Left lobe of liver (tissue), 2 donors: ENCODE measurements at regions not wholly inside any gene's neighbourhood (a gene's known extent, or its start where the extent isn't known, plus 50 kb on each side); places are given as distances from the start of the nearest gene placed in this dataset.

Source experiments
- ATAC-seq: fragments of 200-7000 bp; cut with Tn5 transposase; one replicate; pipeline ENCODE4 v1.9.1; 2020; ENCODE audit warnings: mild to moderate bottlenecking, moderate library complexity
- DNase-seq: peaks from one replicate; pipeline ENCODE4 v3.0.0-alpha.2; 2020; ENCODE audit warnings: low spot score
- donor health status: DM: no; HTN: no; CAD: no; lungs with moderate emphysema.
- donor health status: DM: no; HTN: yes; CAD: no.

DNA sequence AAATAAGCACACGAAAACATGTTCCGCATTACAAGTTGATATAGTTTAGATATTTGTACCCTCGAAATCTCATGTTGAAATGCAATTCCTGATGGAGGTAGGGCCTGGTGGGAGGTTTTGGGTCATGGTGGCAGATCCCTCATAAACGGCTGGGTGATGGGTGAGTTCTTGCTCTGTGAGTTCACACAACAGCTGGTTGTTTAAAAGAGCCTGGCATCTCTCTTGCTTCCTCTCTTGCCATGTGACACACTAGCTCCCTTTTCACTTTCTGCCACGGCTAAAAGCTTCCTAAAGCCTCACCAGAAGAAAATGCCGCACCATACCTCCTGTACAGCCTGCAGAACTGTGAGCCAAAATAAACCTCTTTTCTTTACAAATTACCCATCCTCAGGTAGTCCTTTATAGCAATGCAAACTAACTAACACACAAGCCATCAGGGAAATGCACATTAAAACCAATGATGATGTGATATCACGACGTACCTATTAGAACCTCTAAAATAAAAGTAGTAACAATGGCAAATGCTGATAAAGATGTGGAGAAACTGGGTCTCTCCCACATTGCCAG, 188.5 kb downstream of the ANAPC1 start:
- DNase-seq (no peak), ATAC-seq (no peak)

DNA sequence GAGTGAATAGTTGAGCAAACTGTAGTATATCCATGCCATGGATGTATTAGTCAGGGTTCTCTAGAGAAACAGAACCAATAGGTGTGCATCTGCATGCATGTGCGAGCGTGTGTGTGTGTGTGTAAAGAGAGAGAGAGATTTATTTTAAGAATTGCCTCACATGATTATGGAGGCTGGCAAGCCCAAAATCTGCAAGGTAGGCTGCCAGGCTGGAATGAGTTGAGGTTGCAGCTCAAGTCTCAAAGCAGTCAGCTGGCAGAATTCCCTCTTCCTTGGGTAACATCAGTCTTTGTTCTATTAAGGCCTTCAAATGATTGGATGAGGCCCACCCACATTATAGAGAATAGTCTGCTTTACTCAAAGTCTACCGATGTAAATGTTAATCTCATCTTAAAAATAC, 187.8 kb downstream of the ANAPC1 start:
- ATAC-seq (no peak), DNase-seq (no peak)

DNA sequence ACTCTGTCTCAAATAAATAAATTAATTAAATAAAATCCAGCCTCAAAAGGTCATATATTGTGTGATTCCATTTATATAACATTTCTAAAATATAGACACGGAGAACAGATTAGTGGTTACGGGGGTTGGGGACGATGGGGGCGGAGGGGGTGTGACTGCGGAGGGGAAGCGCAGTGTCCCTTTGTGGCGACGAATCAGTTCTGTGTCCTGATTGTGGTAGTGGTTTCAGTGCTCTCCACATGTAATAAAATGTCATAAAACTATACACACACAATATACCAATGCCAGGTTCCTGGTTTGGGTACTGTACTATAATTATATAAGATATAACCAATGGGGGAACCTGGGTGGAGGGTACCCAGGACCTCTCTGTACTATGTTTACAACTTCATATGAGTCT, 186.4 kb downstream of the ANAPC1 start:
- no peak for DNase-seq
- ATAC-seq: no peak

DNA sequence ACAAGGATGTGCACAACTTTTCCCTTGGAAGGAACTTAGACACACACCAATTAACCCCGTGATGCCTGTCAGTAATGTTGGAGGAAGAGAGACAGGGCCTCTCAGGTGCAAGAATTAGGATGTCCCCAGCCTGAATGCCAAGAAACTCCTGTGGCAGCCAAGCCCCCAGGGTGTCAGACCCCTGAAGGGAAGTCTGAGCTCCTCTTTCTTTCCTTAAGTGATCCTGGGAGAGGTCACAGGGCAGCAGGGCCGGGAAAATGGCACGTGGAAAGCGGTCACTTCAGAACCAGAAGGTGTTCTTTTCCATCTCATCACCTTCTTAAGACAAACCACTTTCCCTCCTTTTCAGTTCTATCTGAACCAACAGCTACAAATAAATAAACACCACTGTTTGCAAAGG, 185.9 kb downstream of the ANAPC1 start:
- DNase-seq: no peak
- ATAC-seq: no peak

DNA sequence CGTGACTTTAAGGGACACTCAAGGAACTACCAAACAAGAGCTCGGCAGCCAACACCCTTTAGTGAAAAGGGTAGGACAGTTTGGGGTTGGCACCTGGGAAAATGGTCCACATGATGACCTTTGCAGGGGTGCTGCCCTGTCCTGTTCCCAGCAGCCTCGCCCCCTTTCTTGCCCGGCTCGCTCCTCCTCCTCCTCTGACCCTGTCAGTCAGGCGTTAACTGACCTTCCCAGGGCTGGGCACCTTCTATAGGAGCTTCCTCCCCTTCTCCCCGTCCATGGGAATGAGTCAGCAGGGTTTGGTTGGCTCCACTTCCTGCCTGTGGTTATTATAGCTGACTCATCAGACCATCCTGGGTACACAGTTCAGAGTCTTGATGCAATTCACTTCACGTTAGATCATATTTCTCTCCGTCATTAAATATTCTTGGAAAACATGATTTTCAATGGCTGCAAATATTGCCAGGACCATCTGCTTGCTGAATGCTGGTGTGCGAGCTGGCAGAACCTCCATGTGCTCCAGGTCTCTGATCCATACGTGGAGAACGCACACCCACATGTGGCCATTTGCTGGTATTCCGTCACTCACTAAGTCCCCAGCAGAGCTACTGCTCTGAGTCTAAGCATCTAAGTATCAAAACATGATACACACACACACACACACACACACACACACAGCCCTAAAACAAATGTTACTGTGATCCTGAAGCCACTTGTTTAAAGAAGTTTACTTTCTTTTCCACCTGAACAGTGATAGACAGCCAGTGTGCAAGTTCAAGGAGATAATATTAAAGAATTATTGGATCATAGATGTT, 185.0 kb downstream of the ANAPC1 start:
- ATAC-seq: peak; percentile 89
- DNase-seq: peak; percentile 77

DNA sequence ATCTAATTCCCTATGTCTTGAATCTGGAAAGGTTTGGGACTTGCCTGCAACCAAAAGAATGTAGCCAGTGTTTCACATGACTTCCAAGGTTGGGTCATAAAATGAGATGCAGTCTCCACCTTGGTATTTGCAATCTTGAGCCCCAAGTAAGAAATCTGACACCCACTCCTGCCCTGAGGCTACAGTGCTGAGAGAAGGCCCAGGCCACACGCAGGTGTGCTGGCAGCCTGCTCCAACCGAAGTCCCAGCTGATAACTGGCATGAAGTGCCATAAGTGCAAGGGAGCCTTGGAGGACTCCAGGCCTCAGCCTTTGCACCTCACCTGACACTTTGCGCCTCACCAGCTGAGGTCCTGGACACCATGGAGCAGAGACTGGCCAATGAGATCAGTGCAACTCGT, 182.7 kb downstream of the ANAPC1 start:
- DNase-seq (no peak), ATAC-seq (no peak)

DNA sequence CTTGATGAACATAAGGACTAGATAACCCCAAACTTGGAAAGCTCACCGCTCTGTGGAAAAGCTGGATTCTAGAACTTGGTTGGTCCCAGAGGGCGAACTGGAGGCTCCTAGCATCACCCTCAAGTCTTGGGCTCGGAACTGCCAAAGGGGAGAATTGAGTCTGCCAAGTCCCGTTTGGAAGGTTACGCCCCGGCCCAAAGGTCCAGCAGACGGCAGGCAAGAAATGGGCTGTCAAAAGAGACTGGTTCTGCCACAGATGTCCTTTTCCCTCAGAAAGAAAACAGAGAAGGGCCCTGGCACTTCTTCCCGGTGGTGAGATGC, 182.2 kb downstream of the ANAPC1 start:
- peak; percentile 41 for DNase-seq
- ATAC-seq: no peak

DNA sequence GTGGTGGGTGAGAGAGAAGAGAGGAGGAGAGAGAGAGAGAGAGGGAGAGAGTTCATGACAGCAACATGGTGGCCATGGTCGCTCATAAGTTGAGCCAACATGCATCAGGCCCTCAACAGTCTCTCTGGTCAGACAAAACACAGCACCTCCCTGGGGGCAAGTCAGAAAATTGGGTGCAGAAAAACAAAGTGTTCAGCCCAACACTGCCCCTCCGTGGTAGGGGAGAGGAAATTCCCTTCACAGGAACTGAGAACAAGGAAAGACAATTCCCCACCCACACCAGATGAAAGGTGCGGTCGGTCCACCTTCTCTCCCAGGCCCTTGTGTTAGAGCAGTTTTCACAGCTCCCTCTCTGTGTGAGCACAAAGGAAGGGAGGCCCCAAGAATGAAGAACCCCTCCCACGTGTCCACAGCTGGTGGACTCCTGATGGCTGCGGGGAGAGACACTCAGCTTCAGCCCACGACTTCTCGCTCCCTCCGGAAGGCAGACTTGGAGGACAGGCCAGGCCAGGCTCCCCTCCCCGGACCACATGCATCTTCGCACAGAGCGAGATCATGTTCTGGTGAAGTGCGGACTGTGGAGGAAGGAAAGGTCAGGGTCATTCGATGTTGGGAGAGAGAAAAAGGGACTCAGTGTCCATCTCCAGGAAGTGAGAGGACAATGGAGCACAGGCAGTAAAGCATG, 181.7 kb downstream of the ANAPC1 start:
- peak; percentile 57 for DNase-seq
- ATAC-seq: peak; percentile 67

DNA sequence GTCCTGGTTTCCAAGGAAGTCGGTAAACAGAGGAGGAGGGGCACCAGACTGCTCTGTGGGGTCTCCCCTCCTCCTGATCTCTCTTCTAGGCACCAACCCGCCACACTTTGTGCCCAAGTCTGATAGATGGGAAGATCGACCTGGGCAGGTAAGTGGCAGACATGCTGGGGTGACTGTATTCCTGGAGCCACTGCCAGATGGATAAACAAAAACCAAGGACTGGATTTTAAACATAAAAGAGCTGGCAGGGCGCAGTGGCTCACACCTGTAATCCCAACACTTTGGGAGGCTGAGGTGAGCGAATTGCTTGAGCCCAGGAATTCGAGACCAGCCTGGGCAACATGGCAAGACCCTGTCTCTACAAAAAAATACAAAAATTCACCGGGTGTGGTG, 181.2 kb downstream of the ANAPC1 start:
- no peak for ATAC-seq
- no peak for DNase-seq

DNA sequence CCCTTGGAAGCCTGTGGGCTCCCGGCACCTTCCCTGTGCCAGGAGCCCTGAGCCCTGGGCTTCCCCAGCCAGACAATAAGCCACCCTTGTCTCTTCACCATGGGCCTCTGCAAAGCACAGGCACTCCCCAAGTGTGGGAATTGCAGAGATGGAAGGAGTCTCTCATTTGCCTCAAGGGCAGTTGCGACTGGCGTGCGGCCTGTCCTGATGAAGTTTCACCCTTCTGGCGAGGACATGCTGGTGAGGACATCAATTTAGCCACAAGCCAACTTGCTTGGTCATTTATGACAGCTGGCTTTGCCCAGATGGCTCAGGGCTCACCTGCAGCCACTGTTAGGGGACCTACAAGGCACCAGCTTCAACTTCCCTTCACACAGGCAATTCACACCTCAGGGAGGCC, 180.2 kb downstream of the ANAPC1 start:
- DNase-seq (no peak), ATAC-seq (no peak)

DNA sequence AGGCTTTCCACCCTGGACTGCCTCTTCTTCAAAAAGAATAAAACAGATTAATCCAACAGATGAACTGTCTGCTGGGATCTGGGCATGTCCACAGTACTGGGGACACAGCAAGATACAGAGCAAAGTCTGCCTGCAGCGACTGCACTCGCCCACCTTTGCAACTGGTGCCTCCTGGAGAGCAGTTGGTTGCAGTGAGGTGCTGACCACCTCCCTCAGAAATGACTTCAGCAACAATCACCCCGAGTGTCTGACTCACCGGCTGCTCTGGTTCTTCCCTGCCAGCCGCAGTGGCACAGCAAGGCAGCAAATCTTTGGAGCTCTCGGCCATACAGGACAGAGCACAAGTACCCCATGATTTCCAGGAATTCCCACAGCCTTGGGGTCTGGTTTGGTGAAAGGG, 179.7 kb downstream of the ANAPC1 start:
- DNase-seq (peak; percentile 28), ATAC-seq (no peak)

DNA sequence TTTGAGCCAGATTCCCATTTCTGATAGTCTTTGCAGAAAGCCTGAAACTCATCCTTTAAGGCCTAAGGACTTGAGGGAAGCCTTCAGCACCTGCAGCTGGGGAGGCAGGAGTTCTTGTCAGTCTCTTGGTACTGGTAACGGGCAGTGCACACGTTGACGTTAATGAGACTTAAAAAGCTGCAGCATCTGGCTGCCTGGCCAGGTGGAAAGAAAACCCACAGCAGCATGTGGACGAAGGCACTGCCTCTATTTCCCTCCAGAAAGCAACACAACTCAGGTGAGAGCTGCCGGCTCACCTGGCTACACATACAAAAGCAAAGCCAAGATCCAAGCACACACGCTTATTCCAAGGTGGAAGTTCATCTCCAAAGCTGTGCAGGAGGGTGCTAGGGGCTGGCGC, 178.8 kb downstream of the ANAPC1 start:
- DNase-seq: peak; percentile 23
- ATAC-seq: no peak

DNA sequence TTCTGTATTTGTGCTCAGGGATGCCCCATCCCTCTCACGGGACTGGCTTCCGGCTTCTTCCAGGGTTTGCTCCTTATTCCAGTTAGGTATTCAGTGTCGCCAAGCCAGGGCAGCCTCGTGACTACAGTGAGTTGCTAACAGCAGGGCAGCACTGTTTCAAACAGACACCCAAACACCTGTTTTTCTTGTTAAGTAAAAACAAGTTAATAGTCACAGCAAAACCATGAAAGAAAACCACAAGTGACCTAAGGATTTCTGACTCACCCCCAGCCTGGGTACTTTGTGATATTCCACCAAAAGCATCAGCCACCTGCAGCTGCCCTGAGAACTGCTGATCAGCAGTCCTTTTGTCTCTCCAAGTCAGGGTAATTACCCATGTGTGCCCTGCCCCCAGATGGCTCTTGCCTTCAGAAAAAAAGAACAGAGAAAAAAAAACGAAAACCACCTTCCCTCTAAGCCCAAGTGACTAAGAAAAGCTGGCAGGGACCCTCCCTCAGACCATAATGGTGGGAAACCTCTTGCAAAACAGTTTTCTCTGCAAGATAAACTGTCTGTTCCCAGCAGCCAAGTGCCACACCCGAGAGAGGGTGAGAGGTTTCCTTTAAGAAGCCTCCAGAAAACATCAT, 178.2 kb downstream of the ANAPC1 start:
- ATAC-seq (no peak), DNase-seq (peak; percentile 43)

DNA sequence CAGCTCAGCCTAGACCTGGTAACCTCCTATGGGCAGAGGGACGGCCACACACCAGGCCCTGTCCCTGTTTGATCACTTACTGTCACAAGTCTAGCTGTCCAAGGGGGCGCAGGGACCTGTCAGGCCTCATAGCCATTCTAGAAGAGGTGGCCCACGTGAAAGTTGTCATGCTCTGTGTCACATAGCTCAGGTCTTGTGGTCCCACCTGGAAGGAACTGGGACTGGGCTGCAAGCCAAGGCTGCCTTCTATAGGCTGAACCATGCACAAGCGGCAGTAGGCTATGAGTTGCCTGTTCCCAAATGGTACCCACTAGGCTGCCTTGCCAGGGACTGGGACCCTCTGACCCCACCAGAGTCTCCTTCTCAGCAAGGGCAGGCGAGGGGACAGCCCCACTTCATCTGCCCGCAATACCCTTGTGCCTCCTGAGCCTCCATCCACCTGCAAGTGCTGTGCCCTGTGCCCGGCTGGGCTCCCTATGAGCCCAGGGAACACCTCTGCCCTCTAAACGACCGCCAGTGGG, 177.5 kb downstream of the ANAPC1 start:
- DNase-seq (peak; percentile 43), ATAC-seq (peak; percentile 4)

DNA sequence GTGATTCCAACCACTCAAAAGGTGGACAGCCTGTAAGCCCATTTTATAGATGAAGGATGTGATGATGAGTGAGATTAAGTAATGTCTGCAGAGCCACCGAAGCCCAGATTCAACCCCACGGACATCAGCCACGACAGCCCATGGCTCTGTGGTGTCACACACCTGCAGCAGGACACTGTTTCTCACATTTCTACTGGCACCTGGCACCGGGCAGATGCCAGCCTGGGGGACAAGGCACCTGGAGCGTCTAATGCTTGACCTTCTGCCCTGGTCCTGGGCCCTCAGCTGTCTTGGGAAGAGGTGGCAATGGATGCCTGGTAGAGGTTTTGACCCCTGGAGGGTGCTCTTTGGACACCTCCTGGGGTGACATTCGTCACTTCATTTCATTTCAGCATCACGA, 176.3 kb downstream of the ANAPC1 start:
- peak; percentile 27 for DNase-seq
- no peak for ATAC-seq

DNA sequence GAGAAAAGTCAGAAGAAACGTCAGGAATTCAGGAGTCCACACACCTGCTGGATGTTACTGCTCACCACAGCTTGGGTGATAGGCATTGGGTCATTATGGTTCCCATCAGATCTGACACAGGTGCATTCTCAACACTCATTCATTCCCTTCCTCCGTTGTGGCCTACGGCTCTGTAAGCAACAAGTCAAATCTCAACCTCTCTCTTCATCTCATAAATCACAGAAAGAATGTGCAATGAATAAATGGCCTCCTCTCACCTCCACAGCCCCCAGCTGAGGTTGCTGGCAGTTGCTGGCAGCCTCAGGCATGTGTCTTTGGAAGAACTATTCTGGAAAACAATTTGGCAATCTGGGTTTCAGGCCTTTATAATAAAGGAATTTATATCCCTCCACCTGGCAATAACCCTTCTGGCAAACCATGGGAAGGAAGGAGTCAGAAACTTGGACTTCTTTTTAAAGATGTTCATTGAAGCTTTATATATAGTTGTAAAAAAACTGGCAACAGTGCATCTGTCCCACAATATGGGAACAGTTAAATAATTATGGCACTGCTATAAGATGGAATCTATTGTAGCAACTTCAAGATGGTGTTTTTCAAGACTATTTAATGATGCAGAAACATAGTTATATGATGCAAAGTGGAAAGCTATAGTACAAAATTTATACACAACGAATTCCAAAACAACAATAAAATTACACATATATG, 175.4 kb downstream of the ANAPC1 start:
- no peak for DNase-seq
- no peak for ATAC-seq

DNA sequence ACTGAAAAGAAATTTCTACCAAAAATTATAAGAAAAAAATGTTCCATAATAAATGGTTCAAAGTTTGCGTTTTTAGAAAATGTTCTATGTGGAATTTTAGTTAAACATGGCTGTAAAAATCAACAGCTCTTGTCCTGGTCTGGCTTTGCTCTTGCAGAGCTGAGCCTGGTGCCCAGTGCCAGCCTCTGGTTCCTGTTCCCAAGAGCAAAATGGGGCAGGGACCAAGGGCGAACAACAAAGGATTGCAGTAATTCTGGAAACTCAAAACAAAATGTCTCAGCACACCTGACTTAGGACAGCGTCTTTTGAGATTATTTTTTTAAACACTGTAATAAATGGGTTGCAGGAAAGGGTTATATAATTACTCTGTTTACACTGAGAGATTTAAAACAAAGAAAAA, 174.7 kb downstream of the ANAPC1 start:
- peak; percentile 12 for DNase-seq
- ATAC-seq: no peak

DNA sequence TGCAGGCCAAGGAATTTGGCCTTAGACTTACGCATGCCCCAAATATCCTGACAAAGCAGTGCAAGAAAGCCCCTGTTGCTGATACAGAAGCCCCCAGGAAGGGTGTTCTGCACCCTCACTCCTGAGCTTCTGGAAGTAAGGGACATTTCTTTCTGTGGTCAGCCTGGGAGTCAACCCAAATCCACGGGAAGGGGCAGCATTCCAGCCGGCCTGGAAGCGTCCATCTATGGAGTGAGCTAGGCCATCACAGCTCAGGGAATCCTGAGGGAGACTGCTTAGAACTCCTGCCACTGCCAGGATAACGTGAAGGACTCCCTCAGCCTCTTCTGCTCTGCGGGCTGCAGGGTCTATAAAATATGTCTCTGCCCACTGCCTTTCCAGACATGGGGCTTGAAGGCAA, 173.9 kb downstream of the ANAPC1 start:
- ATAC-seq: no peak
- DNase-seq: peak; percentile 21

DNA sequence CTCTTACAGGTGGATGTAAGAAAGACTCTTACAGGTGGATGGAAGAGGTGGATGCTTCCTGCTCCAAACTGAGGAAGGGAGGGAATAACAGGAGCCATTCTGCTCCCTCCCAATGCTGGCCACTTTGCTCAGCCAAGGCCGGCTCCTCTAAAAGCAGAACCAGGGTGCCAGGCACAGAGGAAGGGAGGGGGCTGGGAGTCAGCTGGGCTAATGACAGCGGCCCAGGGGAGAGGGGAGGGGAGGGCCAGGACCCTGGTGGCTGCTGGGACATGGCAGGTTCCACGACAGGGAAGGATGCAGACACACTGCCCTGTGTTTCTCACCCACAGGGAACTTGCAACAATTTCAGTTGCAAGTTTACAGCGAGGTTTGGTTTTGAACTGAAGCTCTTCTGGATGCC, 173.4 kb downstream of the ANAPC1 start:
- no peak for ATAC-seq

DNA sequence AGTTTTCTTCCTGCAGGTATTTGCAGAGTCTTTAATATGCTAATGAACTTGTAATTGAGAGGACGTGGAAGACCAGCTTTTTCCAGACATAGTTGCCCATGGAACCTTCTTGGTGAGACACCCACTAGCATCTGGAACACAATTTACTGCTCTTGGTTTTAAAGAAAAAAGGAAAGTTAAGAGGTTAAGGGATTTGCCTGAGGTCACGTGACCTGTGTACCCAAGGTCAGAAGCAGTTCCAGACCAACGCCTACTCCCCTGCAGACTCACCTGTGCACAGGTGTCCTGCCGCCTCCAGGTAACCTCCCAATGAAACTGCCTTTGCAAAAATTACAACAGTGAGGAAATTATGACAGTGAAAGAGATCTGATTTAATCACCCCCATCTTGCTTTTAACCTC, 172.7 kb downstream of the ANAPC1 start:
- no peak for DNase-seq
- no peak for ATAC-seq

More for the DNA sequence above, 173.4 kb downstream of the ANAPC1 start:
- DNase-seq: no peak

DNA sequence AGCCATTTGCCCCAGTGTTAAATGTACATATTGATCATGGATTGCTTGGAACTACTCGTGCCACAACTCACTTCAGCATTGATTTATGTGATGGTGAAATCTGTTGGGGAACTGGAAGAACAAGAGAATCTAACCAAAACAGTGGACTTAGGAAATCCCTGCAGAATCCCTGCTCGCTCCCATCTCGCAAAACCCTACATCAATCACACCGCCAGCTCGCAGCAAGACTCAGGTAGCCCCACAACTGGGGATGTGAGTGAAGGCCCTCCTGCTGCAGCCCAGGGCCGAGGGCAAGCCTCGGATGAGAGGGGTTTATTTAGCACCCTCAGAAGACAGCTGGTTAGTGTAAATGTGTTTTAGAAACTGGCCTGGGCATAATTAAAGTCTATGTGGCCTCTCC, 171.6 kb downstream of the ANAPC1 start:
- DNase-seq (no peak), ATAC-seq (no peak)
